DLD1 (cell line): ENCODE measurements at regions not wholly inside any gene's neighbourhood (a gene's known extent, or its start where the extent isn't known, plus 50 kb on each side); places are given as distances from the start of the nearest gene placed in this dataset.

Source experiments
- in situ Hi-C: cut with HindIII; loops from 2 replicates; pipeline ENCODE4 v1.10.0; 2017; ENCODE audit warnings: low sequenced_read_pairs

GRCh38 chr10:121217331-121217730 lies 366.2 kb downstream of the WDR11 start:
- in situ Hi-C loops, result no loop called here

GRCh38 chr10:121221072-121221471 lies 369.9 kb downstream of the WDR11 start:
- in situ Hi-C loops, result no loop called here

DNA sequence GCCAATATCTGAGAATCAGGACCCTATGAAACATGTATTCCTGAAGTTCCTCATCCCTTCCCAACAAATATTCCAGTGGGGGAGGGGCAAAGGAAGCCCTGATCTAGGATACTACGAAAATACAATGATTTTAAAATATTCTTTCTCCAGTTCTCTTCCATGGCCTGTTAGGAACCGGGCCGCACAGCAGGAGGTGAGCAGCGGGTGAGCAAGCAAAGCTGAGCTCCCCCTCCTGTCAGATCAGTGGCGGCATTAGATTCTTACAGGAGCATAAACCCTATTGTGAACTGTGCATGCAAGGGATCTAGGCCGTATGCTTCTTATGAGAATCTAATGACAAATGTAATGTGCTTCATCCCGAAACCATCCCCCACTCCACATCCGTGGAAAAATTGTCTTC lies 370.8 kb downstream of the WDR11 start:
- in situ Hi-C loops, result no loop called here

DNA sequence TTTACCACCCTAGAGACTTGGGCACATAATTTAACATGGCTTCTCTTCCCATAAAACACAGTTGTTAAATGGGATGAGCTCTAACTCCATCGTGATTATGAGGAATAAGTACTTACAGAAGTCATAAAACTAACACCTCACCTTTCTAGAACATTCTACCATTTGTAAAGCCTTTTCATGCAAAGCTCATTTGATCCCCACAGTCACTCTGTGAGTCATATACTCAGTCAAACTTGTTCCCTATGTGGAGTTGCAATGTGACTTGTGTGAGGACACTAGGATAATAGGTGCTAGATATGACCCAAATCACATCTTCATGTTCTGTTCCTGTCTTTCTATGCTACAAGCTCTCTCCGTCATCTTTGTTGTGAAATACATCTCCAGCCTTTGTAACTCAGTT lies 371.7 kb downstream of the WDR11 start:
- in situ Hi-C loops, result no loop called here

GRCh38 chr10:121231079-121231478 lies 367.2 kb downstream of the FGFR2 start:
- in situ Hi-C loops, result no loop called here

DNA sequence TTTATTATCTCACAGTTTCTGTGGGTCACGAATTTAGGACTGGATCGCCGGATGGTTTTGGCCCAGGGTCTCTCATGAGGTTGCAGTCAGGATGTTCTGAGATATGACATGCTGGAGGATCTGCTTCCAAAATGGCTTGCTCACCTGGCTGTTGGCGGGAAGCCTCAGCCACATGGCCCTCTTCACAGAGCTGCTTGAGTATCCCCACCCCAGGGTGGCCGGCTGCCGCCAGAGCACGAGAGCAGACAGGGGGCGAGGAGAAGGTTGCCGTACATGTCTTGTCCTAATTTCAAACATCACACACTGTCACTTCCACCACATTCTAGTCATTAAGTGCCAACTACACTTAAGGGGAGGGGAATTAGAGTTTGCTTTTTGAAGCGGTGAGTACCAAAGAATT lies 365.8 kb downstream of the FGFR2 start:
- in situ Hi-C loops, result no loop called here

DNA sequence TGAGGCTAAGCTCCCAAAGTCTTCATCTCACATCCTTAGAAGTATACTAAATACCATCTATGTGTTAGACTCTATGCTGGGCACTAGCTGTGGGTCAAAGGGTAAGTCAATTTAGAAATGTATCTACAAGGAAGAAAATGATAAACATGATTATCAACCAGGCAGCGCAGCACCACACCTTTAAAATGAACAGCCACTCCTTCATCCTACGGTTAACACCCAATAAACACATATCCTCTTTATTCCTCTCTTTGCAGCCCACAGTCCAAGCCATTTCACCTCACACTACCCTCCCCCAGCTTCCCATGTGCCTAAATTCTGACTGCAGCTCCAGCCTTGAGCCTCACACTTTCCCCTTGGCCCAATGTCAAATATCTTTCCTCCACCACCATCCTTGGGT lies 362.6 kb downstream of the FGFR2 start:
- in situ Hi-C loops, result no loop called here

GRCh38 chr10:121236621-121237020 lies 361.6 kb downstream of the FGFR2 start:
- in situ Hi-C loops, result no loop called here

DNA sequence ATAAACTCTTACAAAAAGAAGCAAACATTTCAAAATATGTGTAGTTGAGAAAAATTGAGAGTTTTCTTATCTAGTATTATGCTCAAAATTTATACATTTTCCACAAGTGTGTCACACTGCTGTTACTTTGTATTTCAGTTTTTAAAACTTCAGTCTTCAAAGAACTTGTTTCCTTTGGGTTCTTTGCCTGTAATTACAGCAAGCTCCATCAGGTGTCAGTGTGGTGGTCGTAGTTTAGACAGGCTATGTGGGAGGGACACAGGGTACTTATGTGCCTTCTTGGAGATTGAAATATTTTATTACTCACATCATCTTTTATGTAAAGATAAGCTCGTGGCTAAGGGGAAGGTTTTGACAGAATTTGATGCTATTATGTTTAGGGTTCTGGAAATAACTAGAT lies 360.5 kb downstream of the FGFR2 start:
- in situ Hi-C loops, result no loop called here

DNA sequence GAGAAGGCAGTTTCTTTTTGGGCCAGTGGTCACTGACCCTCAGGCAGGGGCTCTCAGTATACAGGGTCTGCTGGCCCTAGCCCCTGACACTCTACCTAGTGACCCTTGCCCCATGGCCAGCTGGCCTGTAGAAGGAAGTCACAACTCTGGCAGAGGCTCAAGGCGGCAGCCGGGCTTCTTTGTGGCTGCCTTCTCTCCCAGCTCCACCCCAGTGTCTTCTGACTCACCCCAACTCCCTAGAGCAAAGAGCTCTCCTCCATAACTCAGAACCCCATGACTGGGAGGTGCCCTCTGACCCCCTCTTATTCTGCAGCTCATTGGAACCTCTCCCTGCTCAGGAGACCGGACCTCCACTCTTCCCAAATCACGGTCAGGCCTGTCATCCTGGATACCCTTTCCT lies 358.2 kb downstream of the FGFR2 start:
- in situ Hi-C loops, result no loop called here

DNA sequence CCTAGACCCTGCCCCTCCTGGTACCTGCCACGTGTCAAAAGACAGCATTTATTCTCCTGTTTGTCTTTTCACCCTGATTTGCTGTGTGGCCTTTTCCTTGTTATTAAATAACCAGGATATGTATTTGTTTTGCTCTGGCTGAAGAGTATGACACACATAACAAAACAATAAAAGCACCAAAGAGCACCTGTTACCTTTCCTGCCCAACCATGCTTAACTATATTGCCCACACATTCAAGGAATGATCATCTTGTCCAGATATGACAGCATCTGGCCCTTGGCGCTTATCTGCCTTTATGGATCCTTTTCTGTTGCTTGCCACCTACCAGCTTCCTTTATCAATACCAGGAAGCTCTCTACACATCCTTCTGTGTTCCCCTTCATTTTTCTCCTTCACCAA lies 357.7 kb downstream of the FGFR2 start:
- in situ Hi-C loops, result no loop called here

DNA sequence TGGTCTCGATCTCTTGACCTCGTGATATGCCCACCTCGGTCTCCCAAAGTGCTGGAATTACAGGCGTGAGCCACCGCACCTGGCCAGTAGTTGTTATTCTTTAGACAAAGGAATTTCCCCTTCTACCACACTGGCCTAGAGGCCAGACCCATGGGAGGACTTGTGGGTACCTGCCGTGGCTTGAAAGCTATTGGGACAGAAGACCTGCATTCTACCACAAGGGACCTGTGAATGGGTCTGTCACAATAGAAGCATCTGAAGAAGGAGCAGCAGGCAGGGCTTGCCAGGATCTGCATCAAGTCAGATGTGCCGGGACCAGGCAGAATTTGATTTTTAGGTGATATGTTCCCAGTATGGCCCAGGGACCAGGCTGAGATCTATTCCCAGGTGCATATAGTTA lies 356.9 kb downstream of the FGFR2 start:
- in situ Hi-C loops, result no loop called here

GRCh38 chr10:121242741-121243608 lies 355.3 kb downstream of the FGFR2 start:
- in situ Hi-C loops, result no loop called here

- in situ Hi-C loops, result no loop called here
Observed at GRCh38 chr10:121243609-121244241, 354.5 kb downstream of the FGFR2 start.

DNA sequence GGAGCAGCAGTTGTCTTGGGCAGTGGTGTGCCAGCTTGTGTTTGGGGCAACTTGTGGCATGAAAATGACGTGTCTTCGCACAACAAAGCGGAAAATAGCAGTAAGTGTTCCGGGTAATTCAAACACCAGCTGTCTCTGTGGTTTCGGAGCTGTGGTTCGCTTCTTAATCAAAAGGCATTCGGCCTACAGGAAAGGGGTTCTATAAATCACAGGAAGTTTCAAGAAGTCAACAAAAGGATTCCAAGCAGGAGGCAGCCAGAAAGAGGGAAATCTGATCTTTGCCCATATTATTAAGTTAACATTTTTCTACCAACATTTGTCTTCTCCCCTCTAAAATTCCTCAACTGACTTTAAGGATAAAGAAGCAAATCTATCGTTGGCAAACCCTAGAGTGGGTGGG lies 353.4 kb downstream of the FGFR2 start:
- in situ Hi-C loops, result no loop called here

- in situ Hi-C loops, result no loop called here
Observed at GRCh38 chr10:121245754-121246153, 352.5 kb downstream of the FGFR2 start.

DNA sequence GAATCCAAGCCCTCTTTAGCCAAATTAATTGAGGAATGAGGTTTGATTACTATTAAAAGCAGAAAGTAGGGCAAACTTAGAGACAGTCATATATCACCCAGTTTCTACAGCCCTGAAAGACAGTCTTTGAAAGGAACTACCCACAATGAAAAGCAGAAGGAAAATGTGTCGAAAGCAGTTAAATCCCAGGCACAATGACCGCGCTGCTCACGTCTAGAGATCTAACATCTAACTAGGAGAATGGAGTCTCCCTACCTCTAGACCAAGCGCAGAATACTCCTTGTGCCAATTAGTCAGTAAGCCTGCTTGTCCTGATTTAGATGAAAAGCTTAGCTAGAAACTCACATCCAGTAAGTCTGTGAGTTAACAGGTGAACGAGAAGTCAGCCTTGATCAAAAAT lies 350.0 kb downstream of the FGFR2 start:
- in situ Hi-C loops, result no loop called here

DNA sequence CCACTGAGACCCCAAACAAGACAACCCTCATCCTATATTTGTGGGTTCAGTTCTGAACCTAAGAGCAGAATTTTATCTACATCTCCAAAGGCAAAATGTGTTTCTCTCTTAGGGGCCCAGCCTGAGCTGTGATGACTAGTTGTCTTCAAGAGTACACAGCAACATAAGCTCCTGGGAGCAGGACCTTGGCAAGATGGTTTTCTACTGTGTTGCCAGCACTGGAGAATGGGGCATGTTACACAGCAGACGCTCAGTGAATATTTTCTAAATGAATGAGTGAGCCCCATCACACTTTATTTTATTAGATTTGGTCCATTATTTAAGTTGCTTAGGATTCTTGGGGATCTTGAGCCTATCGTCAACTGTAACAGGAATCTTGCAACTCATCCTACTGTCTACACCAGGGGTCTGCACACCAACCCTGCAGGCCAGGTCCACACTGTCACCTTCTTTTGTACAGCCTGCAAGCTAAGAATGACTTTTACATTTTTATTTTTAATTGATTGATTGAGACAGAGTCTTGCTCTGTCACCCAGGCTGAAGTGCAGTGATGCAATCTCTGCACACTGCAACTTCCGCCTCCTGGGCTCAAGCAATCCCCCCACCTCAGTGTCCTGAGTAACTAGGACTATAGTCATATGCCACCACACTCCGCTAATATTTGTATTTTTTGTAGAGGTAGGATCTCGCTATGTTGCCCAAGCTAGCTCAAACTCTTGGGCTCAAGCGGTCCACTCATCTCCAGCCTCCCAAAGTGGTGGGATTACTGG lies 347.1 kb downstream of the FGFR2 start:
- in situ Hi-C loops, result no loop called here

GRCh38 chr10:121252756-121253155 lies 345.5 kb downstream of the FGFR2 start:
- in situ Hi-C loops, result no loop called here

- in situ Hi-C loops, result loop anchor here (5.0 kb wide), 2 partner anchors 37 to 313 kb away; no protein-coding TSS in a partner anchor
Observed at GRCh38 chr10:121260377-121260776, 337.9 kb downstream of the FGFR2 start.

GRCh38 chr10:121261665-121262064 lies 336.6 kb downstream of the FGFR2 start:
- in situ Hi-C loops, result loop anchor here (5.0 kb wide), 2 partner anchors 36 to 314 kb away; no protein-coding TSS in a partner anchor
